ENCODE measurements at regions not wholly inside any gene's neighbourhood (a gene's known extent, or its start where the extent isn't known, plus 50 kb on each side); places are given as distances from the start of the nearest gene placed in this dataset.

DNA sequence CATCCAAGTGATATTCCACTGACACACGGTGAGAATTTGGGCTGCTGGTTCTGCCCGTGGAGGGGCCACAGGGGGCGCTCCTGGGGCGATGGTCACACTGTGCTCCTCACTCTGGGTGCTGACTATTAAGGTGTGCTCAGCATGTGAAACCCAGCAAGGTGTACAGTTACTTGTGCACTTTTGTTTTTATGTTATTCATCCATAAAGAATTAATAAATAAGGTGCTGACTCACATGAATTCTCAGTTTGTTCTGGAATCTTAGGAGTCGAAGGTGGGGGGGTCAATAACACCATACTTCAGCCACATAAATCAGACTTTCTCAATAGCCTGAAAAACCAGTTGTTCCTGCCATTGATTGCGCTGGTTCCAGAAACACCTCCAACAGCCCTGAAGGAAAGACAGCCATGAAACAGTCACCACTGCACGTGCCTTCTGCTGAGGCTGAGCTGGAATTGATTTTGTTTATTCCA, 53.5 kb upstream of the SPATA12 start:
- TF ChIP-seq, protein P1, sequence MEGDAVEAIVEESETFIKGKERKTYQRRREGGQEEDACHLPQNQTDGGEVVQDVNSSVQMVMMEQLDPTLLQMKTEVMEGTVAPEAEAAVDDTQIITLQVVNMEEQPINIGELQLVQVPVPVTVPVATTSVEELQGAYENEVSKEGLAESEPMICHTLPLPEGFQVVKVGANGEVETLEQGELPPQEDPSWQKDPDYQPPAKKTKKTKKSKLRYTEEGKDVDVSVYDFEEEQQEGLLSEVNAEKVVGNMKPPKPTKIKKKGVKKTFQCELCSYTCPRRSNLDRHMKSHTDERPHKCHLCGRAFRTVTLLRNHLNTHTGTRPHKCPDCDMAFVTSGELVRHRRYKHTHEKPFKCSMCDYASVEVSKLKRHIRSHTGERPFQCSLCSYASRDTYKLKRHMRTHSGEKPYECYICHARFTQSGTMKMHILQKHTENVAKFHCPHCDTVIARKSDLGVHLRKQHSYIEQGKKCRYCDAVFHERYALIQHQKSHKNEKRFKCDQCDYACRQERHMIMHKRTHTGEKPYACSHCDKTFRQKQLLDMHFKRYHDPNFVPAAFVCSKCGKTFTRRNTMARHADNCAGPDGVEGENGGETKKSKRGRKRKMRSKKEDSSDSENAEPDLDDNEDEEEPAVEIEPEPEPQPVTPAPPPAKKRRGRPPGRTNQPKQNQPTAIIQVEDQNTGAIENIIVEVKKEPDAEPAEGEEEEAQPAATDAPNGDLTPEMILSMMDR (conservative IDR thresholded peaks at IDR 0.05; ENCODE audit: low read depth, low read length) = 0 out of 2 replicates have a peak, but pooled peaks have one; percentile 16
- TF ChIP-seq SMC3 (IDR thresholded peaks at IDR 0.05; ENCODE audit: low read depth, low read length) (no peak), NFE2L2 (IDR thresholded peaks at IDR 0.05; ENCODE audit: low read depth, low read length) (no peak), RAD21 (IDR thresholded peaks at IDR 0.05; ENCODE audit: low read length) (no peak), BHLHE40 (IDR thresholded peaks at IDR 0.05; ENCODE audit: low read depth, low read length) (peak; percentile 89), RCOR1 (IDR thresholded peaks at IDR 0.05; ENCODE audit: insufficient replicate concordance, low read length) (no peak)
- TF ChIP-seq, protein P2, sequence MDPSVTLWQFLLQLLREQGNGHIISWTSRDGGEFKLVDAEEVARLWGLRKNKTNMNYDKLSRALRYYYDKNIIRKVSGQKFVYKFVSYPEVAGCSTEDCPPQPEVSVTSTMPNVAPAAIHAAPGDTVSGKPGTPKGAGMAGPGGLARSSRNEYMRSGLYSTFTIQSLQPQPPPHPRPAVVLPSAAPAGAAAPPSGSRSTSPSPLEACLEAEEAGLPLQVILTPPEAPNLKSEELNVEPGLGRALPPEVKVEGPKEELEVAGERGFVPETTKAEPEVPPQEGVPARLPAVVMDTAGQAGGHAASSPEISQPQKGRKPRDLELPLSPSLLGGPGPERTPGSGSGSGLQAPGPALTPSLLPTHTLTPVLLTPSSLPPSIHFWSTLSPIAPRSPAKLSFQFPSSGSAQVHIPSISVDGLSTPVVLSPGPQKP (IDR thresholded peaks at IDR 0.05; ENCODE audit: borderline replicate concordance, low read depth, low read length) = no peak
- Histone ChIP-seq H3K27me3 (ENCODE audit: control insufficient read depth, insufficient read depth, low read length) (0 out of 2 replicates have a peak, but pooled peaks cover 2% of the 10 kb centered on the region), H2AK9ac (replicated peaks; ENCODE audit: low read depth, low read length, poor library complexity) (peak overlapping the region; percentile 83), H4K20me1 (ENCODE audit: insufficient read depth, low read length) (no peaks in the 10 kb centered on the region), H3K4me2 (ENCODE audit: low read depth, low read length) (peak overlapping the region; percentile 66), H3K23ac (ENCODE audit: low read depth, low read length) (peak overlapping the region; percentile 86), H2AK5ac (ENCODE audit: low read depth, low read length) (peak overlapping the region; percentile 70; the same call in 1 of the 2 replicates), H3K4me3 (ENCODE audit: insufficient read depth, low read depth, low read length) (no peak overlapping the region), H3K14ac (replicated peaks; ENCODE audit: low read depth, low read length) (peak overlapping the region; percentile 71), H3K4me1 (ENCODE audit: control insufficient read depth, insufficient read depth, low read length) (peaks cover 24% of the 10 kb centered on the region), H3K4ac (ENCODE audit: low read depth, low read length) (peak overlapping the region; percentile 76), H3K18ac (ENCODE audit: low read depth, low read length) (peak overlapping the region; percentile 70; the same call in 1 of the 2 replicates), H2BK15ac (ENCODE audit: low read depth, low read length) (peak overlapping the region; percentile 66; the same call in 1 of the 3 replicates), H4K5ac (ENCODE audit: low read depth, low read length) (peak overlapping the region; percentile 40; the same call in 1 of the 2 replicates), H2BK20ac (ENCODE audit: low read depth, low read length) (peak overlapping the region; percentile 77), H3K79me1 (ENCODE audit: low read depth in 1 of 2, low read length in 2 of 2) (0 out of 4 replicates have a peak, but pooled peaks cover 0 to 3% of the 10 kb centered on the region in 2 experiments), H2BK120ac (ENCODE audit: low read depth, low read length) (peak overlapping the region; percentile 97), H3K27ac (ENCODE audit: insufficient read depth, low read length) (peak overlapping the region; percentile 87), H3K9me1 (ENCODE audit: insufficient read depth, low read length) (peaks cover 20% of the 10 kb centered on the region), H2BK5ac (ENCODE audit: low read depth, low read length, poor library complexity, severe bottlenecking) (peak overlapping the region; percentile 51), H3K9ac (ENCODE audit: low read depth, low read length) (no peak overlapping the region), H3K9me3 (ENCODE audit: control insufficient read depth, insufficient read depth, low read length) (no peaks in the 10 kb centered on the region; the same call in 1 of the 2 replicates), H4K8ac (ENCODE audit: low read depth in 2 of 2, low read length in 2 of 2) (peak overlapping the region in 1 of 2 experiments; percentile 78; a peak in 3 of 4 replicates), H4K91ac (ENCODE audit: insufficient read depth, low read depth, low read length) (peak overlapping the region; percentile 69), H3K56ac (ENCODE audit: extremely low read depth, insufficient read depth, low read length) (peak overlapping the region; percentile 54; the same call in 1 of the 2 replicates), H3K36me3 (ENCODE audit: control insufficient read depth, insufficient read depth, low read length) (no peaks in the 10 kb centered on the region; the same call in 1 of the 2 replicates), H2AFZ (replicated peaks; ENCODE audit: low read length, poor library complexity) (peak overlapping the region; percentile 88)
- POLR2A ChIA-PET (ENCODE audit: unreplicated experiment) = no interaction called here
- ATAC-seq (ENCODE audit: low read depth) = peak; percentile 31
- no TSS peak for BruUV-seq (replicated peaks)
- dilution Hi-C loops (cut with HindIII; ENCODE audit: low sequenced_read_pairs, unreplicated experiment) = no loop called here
- 40% methylated on average over 1 of the region's 7 CpGs; no CpG with 5 or more reads in 1 of the 2 experiments for WGBS, 2 experiments (ENCODE audit: extremely low coverage in 2 of 2, insufficient read length in 1 of 2)
- DNase-seq = peak; percentile 34
- CTCF ChIA-PET = interaction anchor here (1.8 kb wide), 1 partner anchor 11 kb away, joined by 8 read pairs; no protein-coding TSS in a partner anchor
- intact Hi-C loops (cut with micrococcal nuclease) = loop anchor here (5.0 kb wide), 1 partner anchor 155 kb away; no protein-coding TSS in a partner anchor
- in situ Hi-C loops (cut with MboI; ENCODE audit: low sequenced_read_pairs) = no loop called here
